OCI-LY1 (cell line): ENCODE measurements at regions not wholly inside any gene's neighbourhood (a gene's known extent, or its start where the extent isn't known, plus 50 kb on each side); places are given as distances from the start of the nearest gene placed in this dataset.

Experiments used
- H2AFZ ChIP-seq: fragments of 200-600 bp; sonication (generic), shearing (Covaris generic); 2 replicates; pipeline ENCODE4 v1.6.0; 2014; ENCODE audit warnings: antibody characterized with exemption, mild to moderate bottlenecking, low read length
- H3F3A ChIP-seq: fragments of 200-600 bp; sonication (generic), shearing (Covaris generic); 2 replicates; pipeline ENCODE4 v1.6.0; 2014; ENCODE audit warnings: mild to moderate bottlenecking, antibody characterized with exemption, low read length, moderate library complexity; ENCODE audit not compliant: insufficient read depth
- H3K27ac ChIP-seq: fragments of 200-600 bp; sonication (generic); 2 replicates; pipeline ENCODE4 v1.5.1; 2014; ENCODE audit warnings: low read length, mixed run types, mild to moderate bottlenecking, low read depth; ENCODE audit not compliant: poor library complexity, severe bottlenecking
- H3K27me3 ChIP-seq: fragments of 200-600 bp; sonication (generic); 2 replicates; pipeline ENCODE4 v1.6.0; 2014; ENCODE audit warnings: antibody characterized with exemption, mild to moderate bottlenecking, low read length, moderate library complexity; ENCODE audit not compliant: insufficient read depth
- H3K36me3 ChIP-seq: fragments of 200-600 bp; sonication (generic); 2 replicates; pipeline ENCODE4 v1.6.1; 2014; ENCODE audit warnings: mild to moderate bottlenecking, antibody characterized with exemption, low read length, moderate library complexity, mixed read lengths; ENCODE audit not compliant: insufficient read depth
- H3K4me1 ChIP-seq: fragments of 200-600 bp; sonication (generic); 2 replicates; pipeline ENCODE4 v1.5.1; 2014; ENCODE audit warnings: mild to moderate bottlenecking, low read length, moderate library complexity; ENCODE audit not compliant: insufficient read depth, severe bottlenecking
- H3K4me2 ChIP-seq: fragments of 200-600 bp; sonication (generic), shearing (Covaris generic); 2 replicates; pipeline ENCODE4 v1.6.1; 2014; ENCODE audit warnings: low read length
- H3K4me3 ChIP-seq: fragments of 200-600 bp; sonication (generic); 2 replicates; pipeline ENCODE4 v1.5.1; 2014; ENCODE audit warnings: low read length, low read depth, mild to moderate bottlenecking, mixed read lengths; ENCODE audit not compliant: poor library complexity, severe bottlenecking
- H3K79me2 ChIP-seq: fragments of 200-600 bp; shearing (Covaris generic); 2 replicates; pipeline ENCODE4 v1.6.1; 2016; ENCODE audit warnings: mixed run types, low read length, mixed read lengths; ENCODE audit not compliant: insufficient read depth
- H3K9ac ChIP-seq: fragments of 200-600 bp; sonication (generic), shearing (Covaris generic); 2 replicates; pipeline ENCODE4 v1.6.1; 2014; ENCODE audit warnings: mild to moderate bottlenecking, low read length, mixed read lengths
- H3K9me2 ChIP-seq: fragments of 200-600 bp; sonication (generic), shearing (Covaris generic); 2 replicates; pipeline ENCODE4 v1.6.1; 2014; ENCODE audit warnings: low read depth, mild to moderate bottlenecking, low read length, mixed read lengths
- H3K9me3 ChIP-seq: fragments of 200-600 bp; shearing (Covaris generic); 2 replicates; pipeline ENCODE4 v1.6.1; 2014; ENCODE audit warnings: low read length, mixed read lengths
- H4K20me1 ChIP-seq: fragments of 200-600 bp; sonication (generic), shearing (Covaris generic); 2 replicates; pipeline ENCODE4 v1.6.0; 2016; ENCODE audit warnings: mild to moderate bottlenecking, low read length; ENCODE audit not compliant: insufficient read depth
- EZH2 ChIP-seq: fragments of 200-600 bp; sonication (generic), shearing (Covaris generic); IDR thresholded peaks from 2 replicates; pipeline ENCODE4 v1.8.0; 2017; ENCODE audit warnings: borderline replicate concordance, mixed run types, mild to moderate bottlenecking, antibody characterized with exemption, low read length, moderate library complexity, mixed read lengths
- TF ChIP-seq, protein P1 (sequence below): fragments of 200-600 bp; sonication (generic), shearing (Covaris generic); IDR thresholded peaks from 2 replicates; pipeline ENCODE4 v1.5.1; 2017; ENCODE audit warnings: mild to moderate bottlenecking, antibody characterized with exemption, low read length, moderate library complexity, mixed read lengths

DNA sequence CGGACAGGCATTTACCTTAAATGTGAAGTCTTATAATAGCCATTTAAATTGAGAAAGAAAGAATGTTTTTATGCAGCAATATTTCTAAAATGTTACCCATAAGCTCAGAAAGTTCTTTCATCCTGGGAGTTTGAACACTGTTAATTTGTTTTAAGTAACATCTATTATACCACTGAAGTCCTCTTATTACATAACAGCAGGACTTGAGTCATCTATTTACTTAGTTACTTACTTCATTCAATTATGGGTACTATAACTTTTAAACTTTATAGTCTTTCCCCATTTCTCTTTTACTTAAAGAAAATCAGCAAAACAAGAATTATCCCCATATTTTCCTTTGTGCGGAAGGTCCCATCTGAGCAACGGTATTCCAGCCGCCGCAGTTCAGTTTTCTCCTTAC is 473.1 kb downstream of the ETNK1 start:
- H3K36me3 ChIP-seq, result no peaks in the 10 kb centered on the region
- TF ChIP-seq, protein P1, sequence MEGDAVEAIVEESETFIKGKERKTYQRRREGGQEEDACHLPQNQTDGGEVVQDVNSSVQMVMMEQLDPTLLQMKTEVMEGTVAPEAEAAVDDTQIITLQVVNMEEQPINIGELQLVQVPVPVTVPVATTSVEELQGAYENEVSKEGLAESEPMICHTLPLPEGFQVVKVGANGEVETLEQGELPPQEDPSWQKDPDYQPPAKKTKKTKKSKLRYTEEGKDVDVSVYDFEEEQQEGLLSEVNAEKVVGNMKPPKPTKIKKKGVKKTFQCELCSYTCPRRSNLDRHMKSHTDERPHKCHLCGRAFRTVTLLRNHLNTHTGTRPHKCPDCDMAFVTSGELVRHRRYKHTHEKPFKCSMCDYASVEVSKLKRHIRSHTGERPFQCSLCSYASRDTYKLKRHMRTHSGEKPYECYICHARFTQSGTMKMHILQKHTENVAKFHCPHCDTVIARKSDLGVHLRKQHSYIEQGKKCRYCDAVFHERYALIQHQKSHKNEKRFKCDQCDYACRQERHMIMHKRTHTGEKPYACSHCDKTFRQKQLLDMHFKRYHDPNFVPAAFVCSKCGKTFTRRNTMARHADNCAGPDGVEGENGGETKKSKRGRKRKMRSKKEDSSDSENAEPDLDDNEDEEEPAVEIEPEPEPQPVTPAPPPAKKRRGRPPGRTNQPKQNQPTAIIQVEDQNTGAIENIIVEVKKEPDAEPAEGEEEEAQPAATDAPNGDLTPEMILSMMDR, result no peak
- no peaks in the 10 kb centered on the region for H3K4me1 ChIP-seq
- H3K9me3 ChIP-seq, result no peaks in the 10 kb centered on the region
- no peaks in the 10 kb centered on the region for H3F3A ChIP-seq
- H3K4me3 ChIP-seq, result no peak overlapping the region
- H3K9ac ChIP-seq, result no peak overlapping the region
- H3K79me2 ChIP-seq, result no peaks in the 10 kb centered on the region
- H3K9me2 ChIP-seq, result no peaks in the 10 kb centered on the region; the same call in 1 of the 2 replicates
- H3K27ac ChIP-seq, result no peak overlapping the region
- H4K20me1 ChIP-seq, result no peaks in the 10 kb centered on the region
- no peak overlapping the region for H3K4me2 ChIP-seq
- no peaks in the 10 kb centered on the region for H3K27me3 ChIP-seq
- no peak overlapping the region for H2AFZ ChIP-seq

DNA sequence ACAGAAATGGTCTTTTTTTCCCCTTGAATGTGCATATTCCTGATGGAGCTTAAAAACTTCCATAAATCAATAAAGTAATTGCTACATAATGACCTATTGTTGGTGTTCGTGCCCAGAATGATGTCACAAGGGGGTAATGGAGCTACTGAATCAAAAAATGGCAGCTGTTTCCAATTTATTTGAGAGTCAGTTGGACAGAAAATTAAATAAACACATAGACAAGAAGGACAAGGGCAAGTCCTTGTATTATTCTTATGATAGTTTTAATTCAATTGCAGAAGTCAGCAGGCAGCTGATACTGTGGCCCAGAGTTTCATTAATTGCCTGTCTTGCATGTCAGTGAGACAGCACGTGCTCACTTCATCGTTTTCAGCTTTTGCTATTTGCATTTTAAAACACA is 473.5 kb downstream of the ETNK1 start:
- no peaks in the 10 kb centered on the region; the same call in 1 of the 2 replicates for H3K9me2 ChIP-seq
- no peak overlapping the region for H3K4me2 ChIP-seq
- no peaks in the 10 kb centered on the region for H3K27me3 ChIP-seq
- no peak overlapping the region for H3K27ac ChIP-seq
- H3K79me2 ChIP-seq, result no peaks in the 10 kb centered on the region
- no peaks in the 10 kb centered on the region for H4K20me1 ChIP-seq
- no peaks in the 10 kb centered on the region for H3K9me3 ChIP-seq
- H3K4me3 ChIP-seq, result no peak overlapping the region
- H3F3A ChIP-seq, result no peaks in the 10 kb centered on the region
- H3K4me1 ChIP-seq, result no peaks in the 10 kb centered on the region
- no peak overlapping the region for H2AFZ ChIP-seq
- H3K9ac ChIP-seq, result no peak overlapping the region
- no peak for TF ChIP-seq EZH2
- TF ChIP-seq, protein P1, result no peak
- H3K36me3 ChIP-seq, result no peaks in the 10 kb centered on the region

DNA sequence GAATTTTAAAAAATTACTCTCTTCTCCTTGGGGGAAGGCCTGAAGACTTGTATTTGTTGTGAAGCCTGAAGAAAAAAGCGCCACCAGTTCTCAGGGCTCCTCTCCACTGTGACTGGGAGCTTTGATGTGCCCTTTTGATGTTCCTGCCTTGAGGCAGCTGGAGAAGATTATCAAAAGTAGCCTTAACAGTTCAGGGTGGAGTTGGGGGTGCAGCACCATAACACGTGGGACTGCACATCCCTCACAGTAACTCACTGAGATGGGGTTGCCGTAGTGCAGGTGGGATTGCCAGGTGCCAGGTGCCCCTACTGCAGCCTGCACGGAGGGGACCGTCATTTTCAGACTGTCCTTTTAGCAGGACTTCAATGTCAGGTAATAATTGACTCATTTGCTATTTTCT is 474.1 kb downstream of the ETNK1 start:
- no peaks in the 10 kb centered on the region for H3F3A ChIP-seq
- H3K36me3 ChIP-seq, result no peaks in the 10 kb centered on the region
- no peak overlapping the region for H3K27ac ChIP-seq
- no peaks in the 10 kb centered on the region for H3K9me3 ChIP-seq
- H3K27me3 ChIP-seq, result no peaks in the 10 kb centered on the region
- H3K9me2 ChIP-seq, result no peaks in the 10 kb centered on the region
- no peak overlapping the region for H2AFZ ChIP-seq
- no peaks in the 10 kb centered on the region for H3K4me1 ChIP-seq
- no peak overlapping the region for H3K4me2 ChIP-seq
- H3K4me3 ChIP-seq, result no peak overlapping the region
- TF ChIP-seq, protein P1, result no peak
- TF ChIP-seq EZH2, result no peak
- no peaks in the 10 kb centered on the region for H3K79me2 ChIP-seq
- H4K20me1 ChIP-seq, result no peaks in the 10 kb centered on the region
- no peak overlapping the region for H3K9ac ChIP-seq
